ENCODE measurements at regions not wholly inside any gene's neighbourhood (a gene's known extent, or its start where the extent isn't known, plus 50 kb on each side); places are given as distances from the start of the nearest gene placed in this dataset.

GRCh38 chr1:191536791-191537429 lies 621.4 kb upstream of the RGS18 start:
- intact Hi-C loops (cut with micrococcal nuclease; ENCODE audit: unreplicated experiment), result no loop called here

GRCh38 chr1:191541758-191542157 lies 616.5 kb upstream of the RGS18 start:
- TF ChIP-seq BRCA1 (IDR thresholded peaks at IDR 0.05; ENCODE audit: low read depth, low read length), result no peak
- no peak for TF ChIP-seq CHD4 (IDR thresholded peaks at IDR 0.05)
- no peak for TF ChIP-seq TCF12 (IDR thresholded peaks at IDR 0.05; ENCODE audit: low read depth, low read length)
- no peak for TF ChIP-seq FOS (IDR thresholded peaks at IDR 0.05; ENCODE audit: borderline replicate concordance, extremely low read depth, insufficient read length)
- TF ChIP-seq TCF3 (IDR thresholded peaks at IDR 0.05; ENCODE audit: borderline replicate concordance, insufficient read depth, low read depth, low read length), result no peak
- 4% methylated on average over 1 of the region's 1 CpG for WGBS (ENCODE audit: insufficient coverage, insufficient replicate concordance, low lambda C conversion rate, missing lambda C conversion rate)
- H3K9me3 ChIP-seq (replicated peaks; ENCODE audit: control insufficient read depth, insufficient read depth, low read length), result no peaks in the 10 kb centered on the region
- intact Hi-C loops (cut with micrococcal nuclease; ENCODE audit: unreplicated experiment) (no loop called here), in situ Hi-C loops (cut with MboI) (no loop called here)
- CTCF ChIA-PET, result no interaction called here
- H3K79me2 ChIP-seq (ENCODE audit: control insufficient read depth, insufficient read depth, low read length), result no peaks in the 10 kb centered on the region
- RAD21 ChIA-PET (ENCODE audit: unreplicated experiment), result no interaction called here
- H3K9ac ChIP-seq (ENCODE audit: control insufficient read depth, insufficient read depth, low read length), result no peak overlapping the region
- SMC1A ChIA-PET (ENCODE audit: uncharacterized antibody, unreplicated experiment), result no interaction called here
- H4K20me1 ChIP-seq (ENCODE audit: control insufficient read depth, insufficient read depth), result no peaks in the 10 kb centered on the region
- H3K4me1 ChIP-seq (ENCODE audit: control insufficient read depth, insufficient read depth, low read length), result no peaks in the 10 kb centered on the region
- no peak overlapping the region for H3K27ac ChIP-seq (ENCODE audit: control insufficient read depth, insufficient read depth)
- POLR2A ChIA-PET, result no interaction called here
- no peak overlapping the region for H3K4me2 ChIP-seq (ENCODE audit: control insufficient read depth, insufficient read depth)
- H3K36me3 ChIP-seq (ENCODE audit: control insufficient read depth in 2 of 2, insufficient read depth in 2 of 2, low read length in 1 of 2), result no peaks in the 10 kb centered on the region
- H3K4me3 ChIP-seq, result no peak overlapping the region
- no peaks in the 10 kb centered on the region for H3K27me3 ChIP-seq (replicated peaks in 1 of 2; ENCODE audit: control insufficient read depth in 2 of 2, insufficient read depth in 2 of 2, low read length in 1 of 2)
- no peak overlapping the region for H2AFZ ChIP-seq (ENCODE audit: control insufficient read depth, low read depth, low read length)
- DNase-seq (ENCODE audit: low read depth, low spot score) (no peak), FAIRE-seq (no peak), ATAC-seq (no peak)
- BruUV-seq (replicated peaks), result no TSS peak

More at GRCh38 chr1:191536791-191537429, 621.4 kb upstream of the RGS18 start:
- Histone ChIP-seq H3K27ac (ENCODE audit: control insufficient read depth, insufficient read depth) (no peak overlapping the region), H3K36me3 (ENCODE audit: control insufficient read depth in 2 of 2, insufficient read depth in 2 of 2, low read length in 1 of 2) (no peaks in the 10 kb centered on the region), H3K4me2 (ENCODE audit: control insufficient read depth, insufficient read depth) (no peak overlapping the region), H3K9ac (ENCODE audit: control insufficient read depth, insufficient read depth, low read length) (no peak overlapping the region), H3K4me1 (ENCODE audit: control insufficient read depth, insufficient read depth, low read length) (no peaks in the 10 kb centered on the region), H3K9me3 (replicated peaks; ENCODE audit: control insufficient read depth, insufficient read depth, low read length) (no peaks in the 10 kb centered on the region), H2AFZ (ENCODE audit: control insufficient read depth, low read depth, low read length) (no peak overlapping the region), H3K79me2 (ENCODE audit: control insufficient read depth, insufficient read depth, low read length) (no peaks in the 10 kb centered on the region), H3K27me3 (replicated peaks in 1 of 2; ENCODE audit: control insufficient read depth in 2 of 2, insufficient read depth in 2 of 2, low read length in 1 of 2) (no peaks in the 10 kb centered on the region), H3K4me3 (no peak overlapping the region), H4K20me1 (ENCODE audit: control insufficient read depth, insufficient read depth) (no peaks in the 10 kb centered on the region)
- TF ChIP-seq EGR1 (IDR thresholded peaks at IDR 0.05; ENCODE audit: borderline replicate concordance in 1 of 2, low read depth in 2 of 2, low read length in 2 of 2) (no peak), ZNF207 (IDR thresholded peaks at IDR 0.05; ENCODE audit: borderline replicate concordance) (no peak), EP300 (IDR thresholded peaks at IDR 0.05; ENCODE audit: borderline replicate concordance in 1 of 2, control insufficient read depth in 1 of 2, low read depth in 2 of 2, low read length in 2 of 2) (no peak), MYC (IDR thresholded peaks at IDR 0.05; ENCODE audit: insufficient read depth, insufficient read length, insufficient replicate concordance, low read length, severe bottlenecking) (no peak), CREM (IDR thresholded peaks at IDR 0.05; ENCODE audit: low read depth) (no peak), SIN3A (IDR thresholded peaks at IDR 0.05; ENCODE audit: low read depth, low read length) (no peak), YBX1 (IDR thresholded peaks at IDR 0.05) (no peak), HDAC6 (IDR thresholded peaks at IDR 0.05; ENCODE audit: unreplicated experiment) (no peak), ZNF384 (IDR thresholded peaks at IDR 0.05; ENCODE audit: borderline replicate concordance, low read depth, low read length) (no peak), SP1 (IDR thresholded peaks at IDR 0.05; ENCODE audit: low read depth, low read length) (no peak), IKZF2 (IDR thresholded peaks at IDR 0.05) (no peak), LARP7 (IDR thresholded peaks at IDR 0.05) (no peak), FOXK2 (IDR thresholded peaks at IDR 0.05) (no peak), BMI1 (IDR thresholded peaks at IDR 0.05; ENCODE audit: borderline replicate concordance) (no peak), NFIC (IDR thresholded peaks at IDR 0.05; ENCODE audit: low read depth, low read length) (no peak), PAX5 (IDR thresholded peaks at IDR 0.05; ENCODE audit: borderline replicate concordance, low read depth, low read length) (no peak), NR2C2 (IDR thresholded peaks at IDR 0.05; ENCODE audit: borderline replicate concordance, control insufficient read depth, insufficient read length, low read depth) (no peak), EZH2 (IDR thresholded peaks at IDR 0.05; ENCODE audit: borderline replicate concordance, control insufficient read depth, low read depth, low read length) (no peak), HDGF (IDR thresholded peaks at IDR 0.05) (no peak), TCF7 (IDR thresholded peaks at IDR 0.05; ENCODE audit: borderline replicate concordance) (no peak)
- ChIA-PET RAD21 (ENCODE audit: unreplicated experiment) (no interaction called here), CTCF (interaction anchor here (1.0 kb wide), 1 partner anchor 19 kb away, joined by 3 read pairs; no protein-coding TSS in a partner anchor), POLR2A (no interaction called here), SMC1A (ENCODE audit: uncharacterized antibody, unreplicated experiment) (no interaction called here)
- ATAC-seq (no peak), DNase-seq (ENCODE audit: low read depth, low spot score) (no peak), FAIRE-seq (no peak)
- 38% methylated on average over 2 of the region's 2 CpGs for WGBS (ENCODE audit: insufficient coverage, insufficient replicate concordance, low lambda C conversion rate, missing lambda C conversion rate)
- BruUV-seq (replicated peaks), result no TSS peak
- in situ Hi-C loops (cut with MboI), result no loop called here

All from GM12878 (cell line).